Brain microvascular endothelial cell (primary cell): ENCODE measurements at regions not wholly inside any gene's neighbourhood (a gene's known extent, or its start where the extent isn't known, plus 50 kb on each side); places are given as distances from the start of the nearest gene placed in this dataset.

Source experiments
- DNase-seq: peaks from one replicate; pipeline ENCODE4 v3.0.0-alpha.2; 2020
- H3K27ac ChIP-seq: fragments of 250-450 bp; sonication (Bioruptor Pico); 2 replicates; pipeline ENCODE4 v1.5.1; 2020; ENCODE audit warnings: mild to moderate bottlenecking, moderate library complexity
- H3K27me3 ChIP-seq: fragments of 250-450 bp; sonication (Bioruptor Pico); replicated peaks from 2 replicates; pipeline ENCODE4 v1.5.1; 2020; ENCODE audit warnings: mild to moderate bottlenecking
- H3K36me3 ChIP-seq: fragments of 250-450 bp; sonication (Bioruptor Pico); replicated peaks from 2 replicates; pipeline ENCODE4 v1.5.1; 2020; ENCODE audit warnings: mild to moderate bottlenecking
- H3K4me3 ChIP-seq: 2 replicates; pipeline ENCODE4 v1.5.1; 2011; ENCODE audit warnings: low read depth, mild to moderate bottlenecking, control low read depth, low read length, moderate library complexity
- CTCF ChIP-seq: IDR thresholded peaks from 2 replicates; pipeline ENCODE4 v1.5.1; 2011; ENCODE audit warnings: low read depth, mild to moderate bottlenecking, moderate library complexity, low read length, control low read depth, inconsistent platforms; ENCODE audit errors: missing control alignments
- in situ Hi-C: cut with HindIII; loops from 2 replicates; pipeline ENCODE4 v1.10.0; 2017; ENCODE audit warnings: low sequenced_read_pairs, low pct_ligation_motif_present

DNA sequence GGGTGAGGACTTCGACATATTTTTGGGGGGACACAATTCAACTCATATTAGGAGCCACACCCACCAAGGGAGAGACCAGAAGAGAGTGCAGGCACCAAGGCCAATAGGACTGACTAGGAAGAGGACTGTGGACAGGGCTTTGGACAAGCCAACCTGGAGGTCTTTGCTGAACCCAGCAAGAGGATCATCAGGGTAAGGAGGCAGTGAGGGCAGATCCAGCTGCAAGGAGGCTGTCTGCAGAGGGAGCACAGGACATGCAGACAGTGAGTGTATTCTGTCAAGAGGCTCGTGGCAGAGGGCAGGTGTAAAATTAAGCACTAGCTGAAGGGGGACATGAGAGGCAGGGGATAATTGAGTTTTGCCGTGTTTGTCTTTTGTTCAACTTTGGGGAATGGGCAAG is 83.4 kb upstream of the MGMT start:
- in situ Hi-C loops: no loop called here
- no peak for TF ChIP-seq CTCF
- Histone ChIP-seq H3K36me3 (no peaks in the 10 kb centered on the region), H3K4me3 (no peak overlapping the region), H3K27ac (no peak overlapping the region), H3K27me3 (no peaks in the 10 kb centered on the region)
- DNase-seq: no peak

- in situ Hi-C loops: no loop called here
- Histone ChIP-seq H3K36me3 (no peaks in the 10 kb centered on the region), H3K27me3 (no peaks in the 10 kb centered on the region), H3K4me3 (no peak overlapping the region), H3K27ac (no peak overlapping the region)
- no peak for TF ChIP-seq CTCF
- DNase-seq: no peak
These were observed 81.4 kb upstream of the MGMT start for GRCh38 chr10:129385600-129385999.

GRCh38 chr10:129386415-129387257 is 80.4 kb upstream of the MGMT start:
- H3K27me3 ChIP-seq: no peaks in the 10 kb centered on the region
- no peak for DNase-seq
- no peak overlapping the region for H3K27ac ChIP-seq
- in situ Hi-C loops: no loop called here
- no peak overlapping the region for H3K4me3 ChIP-seq
- no peak for TF ChIP-seq CTCF
- H3K36me3 ChIP-seq: no peaks in the 10 kb centered on the region

DNA sequence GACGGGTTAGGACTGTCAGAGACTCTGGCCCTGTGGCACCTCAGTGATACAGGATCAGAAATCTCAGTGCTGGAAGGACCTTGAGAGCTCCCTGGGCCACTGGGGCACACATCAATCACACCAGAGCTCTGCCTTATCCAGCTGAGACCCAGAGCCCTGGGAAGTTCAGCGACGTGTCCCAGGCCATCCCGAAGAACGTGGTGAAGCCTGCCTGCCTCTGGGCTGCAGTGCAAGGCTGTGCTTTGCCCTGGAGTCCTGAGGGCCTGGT is 79.8 kb upstream of the MGMT start:
- H3K27ac ChIP-seq: no peak overlapping the region
- H3K27me3 ChIP-seq: no peaks in the 10 kb centered on the region
- no peaks in the 10 kb centered on the region for H3K36me3 ChIP-seq
- DNase-seq: no peak
- no peak for TF ChIP-seq CTCF
- in situ Hi-C loops: no loop called here
- H3K4me3 ChIP-seq: no peak overlapping the region

GRCh38 chr10:129388435-129388834 is 78.6 kb upstream of the MGMT start:
- DNase-seq: no peak
- TF ChIP-seq CTCF: no peak
- Histone ChIP-seq H3K27me3 (no peaks in the 10 kb centered on the region), H3K36me3 (no peaks in the 10 kb centered on the region), H3K4me3 (no peak overlapping the region), H3K27ac (no peak overlapping the region)
- in situ Hi-C loops: no loop called here

- Histone ChIP-seq H3K27me3 (no peaks in the 10 kb centered on the region), H3K4me3 (no peak overlapping the region), H3K36me3 (no peaks in the 10 kb centered on the region), H3K27ac (no peak overlapping the region)
- in situ Hi-C loops: no loop called here
- TF ChIP-seq CTCF: no peak
- no peak for DNase-seq
These were observed 77.8 kb upstream of the MGMT start for GRCh38 chr10:129389194-129389593.
